ENCODE measurements at regions not wholly inside any gene's neighbourhood (a gene's known extent, or its start where the extent isn't known, plus 50 kb on each side); places are given as distances from the start of the nearest gene placed in this dataset.

DNA sequence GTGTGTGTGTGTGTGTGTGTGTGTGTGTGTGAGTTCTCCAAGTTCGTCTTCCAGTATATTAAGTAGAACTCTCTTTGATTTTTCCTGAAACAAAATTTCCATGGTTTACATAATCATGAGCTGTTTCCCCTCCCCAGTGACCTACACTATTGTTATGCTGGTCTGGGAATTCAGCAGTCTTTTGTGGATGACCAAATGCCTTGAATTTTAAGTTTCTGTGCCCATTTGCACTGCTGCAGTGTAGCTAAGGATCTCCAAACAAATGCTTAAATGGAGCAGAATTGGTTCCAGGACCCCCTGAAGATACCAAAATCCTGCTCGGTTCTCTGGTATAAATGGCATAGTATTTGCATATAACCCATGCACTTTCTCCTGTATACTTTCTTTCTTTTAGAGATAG lies 77.2 kb upstream of the SLC34A2 start:
- ATAC-seq (no peak), DNase-seq (no peak)
- Mint-ChIP-seq H3K4me3 (no peak overlapping the region), H3K36me3 (ENCODE audit: low read depth) (no peaks in the 10 kb centered on the region), H3K9me3 (no peaks in the 10 kb centered on the region), H3K27me3 (no peaks in the 10 kb centered on the region), H3K27ac (no peak overlapping the region), H3K4me1 (no peaks in the 10 kb centered on the region)

DNA sequence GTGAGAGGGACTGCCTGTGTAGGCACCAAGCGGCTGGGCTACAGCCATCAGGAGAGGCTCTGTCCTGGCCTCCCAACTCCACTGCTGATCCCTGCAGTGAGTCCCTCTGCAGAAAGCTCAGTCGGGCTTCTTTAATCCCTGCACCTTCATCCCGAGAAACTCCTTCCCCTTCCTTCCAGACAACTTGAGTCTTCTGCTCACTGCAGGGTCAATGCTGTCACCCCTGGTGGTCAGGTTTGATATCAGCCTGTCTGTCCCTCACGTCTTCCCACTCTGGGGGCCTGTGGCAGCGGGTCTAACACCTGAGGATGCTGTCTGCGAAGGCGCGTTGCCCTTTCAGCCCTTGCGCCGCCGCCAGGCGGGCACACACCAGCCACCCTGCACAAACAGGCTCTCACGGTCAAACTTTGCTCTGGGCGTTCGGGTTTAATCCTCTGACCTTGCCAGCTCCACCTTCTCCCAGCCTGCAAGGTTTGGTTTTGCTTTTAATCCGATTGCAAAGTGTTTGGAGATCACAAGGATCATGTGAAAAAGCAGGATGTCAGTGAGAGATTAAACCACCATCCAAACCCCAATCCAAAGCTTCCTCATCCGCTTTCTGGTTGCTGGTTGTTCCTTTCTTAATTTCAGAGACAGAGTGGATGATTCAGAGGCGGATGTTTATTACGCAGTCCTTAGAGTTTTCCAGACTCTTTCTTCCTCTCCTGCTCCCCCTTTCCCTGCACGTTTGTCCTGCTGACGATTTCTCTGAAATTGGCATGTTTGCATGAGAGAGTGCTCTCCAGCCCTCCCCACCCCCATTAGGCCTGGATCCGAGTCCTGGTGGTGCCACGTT lies 74.8 kb upstream of the SLC34A2 start:
- DNase-seq (no peak), ATAC-seq (no peak)
- Mint-ChIP-seq H3K27me3 (no peaks in the 10 kb centered on the region), H3K4me1 (no peaks in the 10 kb centered on the region), H3K4me3 (no peak overlapping the region), H3K36me3 (ENCODE audit: low read depth) (no peaks in the 10 kb centered on the region), H3K27ac (no peak overlapping the region), H3K9me3 (no peaks in the 10 kb centered on the region)

DNA sequence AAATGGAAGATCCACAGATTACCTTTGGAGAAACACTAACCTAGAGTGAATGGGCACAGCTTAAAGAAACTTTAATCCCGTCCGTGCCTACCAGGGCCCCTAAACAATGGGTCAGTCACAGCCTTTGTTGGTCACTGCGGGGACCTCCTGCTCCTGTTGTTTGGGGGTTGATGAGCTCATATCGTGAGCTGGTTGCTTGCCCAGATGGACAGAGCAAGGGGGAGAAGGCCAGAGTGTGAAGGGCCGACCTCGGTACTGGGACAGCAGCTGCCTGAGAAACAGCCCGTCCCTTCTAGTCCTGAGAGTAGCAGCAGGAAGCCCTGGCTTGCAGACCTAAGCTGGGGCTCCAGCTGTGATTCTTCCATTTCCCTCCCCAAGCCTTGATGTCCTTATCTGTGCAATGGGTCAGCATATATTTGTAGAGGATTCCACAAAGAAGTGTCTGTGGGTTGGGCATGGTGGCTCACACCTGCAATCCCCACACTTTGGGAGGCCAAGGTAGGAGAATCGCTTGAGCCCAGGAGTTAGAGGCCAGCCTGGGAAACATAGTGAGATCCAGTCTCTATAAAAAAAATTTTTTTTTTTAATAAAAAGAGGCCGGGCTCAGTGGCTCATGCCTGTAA lies 69.6 kb upstream of the SLC34A2 start:
- Mint-ChIP-seq H3K27me3 (peaks cover 3% of the 10 kb centered on the region), H3K36me3 (ENCODE audit: low read depth) (no peaks in the 10 kb centered on the region), H3K4me3 (no peak overlapping the region), H3K9me3 (no peaks in the 10 kb centered on the region), H3K4me1 (no peaks in the 10 kb centered on the region), H3K27ac (no peak overlapping the region)
- no peak for DNase-seq
- no peak for ATAC-seq

DNA sequence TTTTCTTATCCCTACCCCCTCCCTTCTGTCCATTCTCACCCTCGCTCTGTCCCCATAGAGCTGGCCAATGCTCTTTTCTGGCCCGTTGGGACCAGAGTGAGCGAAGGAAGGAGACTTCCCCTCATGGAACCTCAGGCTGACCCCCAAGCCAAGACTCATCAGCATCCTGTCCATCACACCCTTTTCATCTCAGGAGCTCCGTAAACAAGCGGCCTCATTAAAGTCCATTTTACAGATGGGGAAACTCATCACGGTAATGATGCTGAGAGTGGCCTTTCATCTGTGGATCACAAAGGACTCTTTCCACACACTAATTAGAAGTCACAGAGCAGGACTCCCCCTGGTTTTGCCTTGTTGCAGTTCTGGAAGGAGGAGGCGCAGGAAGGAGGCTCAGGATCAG lies 67.4 kb upstream of the SLC34A2 start:
- Mint-ChIP-seq H3K36me3 (ENCODE audit: low read depth) (no peaks in the 10 kb centered on the region), H3K4me1 (no peaks in the 10 kb centered on the region), H3K9me3 (no peaks in the 10 kb centered on the region), H3K27me3 (peaks cover 3% of the 10 kb centered on the region), H3K27ac (no peak overlapping the region), H3K4me3 (no peak overlapping the region)
- ATAC-seq: no peak
- DNase-seq: no peak

DNA sequence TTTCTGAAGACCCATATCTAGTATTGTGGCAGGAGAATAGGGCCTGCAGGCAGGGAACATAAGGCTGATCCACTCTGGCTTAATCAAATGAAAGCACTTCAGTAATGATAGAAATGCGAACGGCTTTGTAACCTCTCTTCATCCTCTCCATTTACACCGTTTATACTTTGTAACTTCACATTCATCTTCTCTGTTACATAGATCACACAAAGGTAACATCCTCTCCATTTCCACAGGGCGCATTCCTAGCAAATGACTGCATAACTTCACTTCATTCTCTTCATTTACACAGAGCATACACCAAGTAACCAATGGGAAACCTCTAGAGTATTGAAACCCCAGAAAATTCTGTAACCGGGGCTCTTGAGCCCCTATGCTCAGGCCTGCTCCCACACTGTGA lies 65.5 kb upstream of the SLC34A2 start:
- ATAC-seq (no peak), DNase-seq (no peak)
- Mint-ChIP-seq H3K4me3 (no peak overlapping the region), H3K36me3 (ENCODE audit: low read depth) (no peaks in the 10 kb centered on the region), H3K9me3 (peaks cover 7% of the 10 kb centered on the region), H3K4me1 (no peaks in the 10 kb centered on the region), H3K27ac (no peak overlapping the region), H3K27me3 (peaks cover 3% of the 10 kb centered on the region)

DNA sequence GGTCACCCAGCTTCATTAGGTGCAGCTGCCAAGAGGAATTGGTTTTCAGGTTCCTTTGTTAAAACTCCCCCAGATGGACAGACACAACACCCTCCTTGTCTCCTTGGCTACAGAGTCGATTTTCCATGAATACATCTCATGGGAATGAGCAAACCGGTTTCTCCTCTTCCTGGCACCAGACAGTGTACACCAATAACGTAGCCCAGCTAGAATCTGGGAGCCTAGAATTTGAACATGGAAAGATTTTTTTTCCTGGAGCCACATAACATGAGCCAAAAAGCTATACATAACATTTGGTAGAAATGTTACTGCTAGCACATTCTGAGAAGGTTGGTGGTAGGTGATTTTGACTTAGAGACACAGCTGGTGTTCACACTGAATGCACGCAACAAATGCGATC lies 62.9 kb upstream of the SLC34A2 start:
- H3K9me3 Mint-ChIP-seq: peaks cover 15% of the 10 kb centered on the region
- ATAC-seq (no peak), DNase-seq (no peak)
- no peaks in the 10 kb centered on the region for H3K36me3 Mint-ChIP-seq (ENCODE audit: low read depth)
- no peak overlapping the region for H3K4me3 Mint-ChIP-seq
- no peaks in the 10 kb centered on the region for H3K4me1 Mint-ChIP-seq
- no peak overlapping the region for H3K27ac Mint-ChIP-seq
- peaks cover 2% of the 10 kb centered on the region for H3K27me3 Mint-ChIP-seq
